SK-N-SH (cell line): ENCODE measurements at regions not wholly inside any gene's neighbourhood (a gene's known extent, or its start where the extent isn't known, plus 50 kb on each side); places are given as distances from the start of the nearest gene placed in this dataset.
A peak's percentile ranks its signal among the peaks of the same experiment; 100 is the strongest.

Experiments used
- CTCF ChIA-PET: fragments of 300-600, 350-600 bp; formaldehyde crosslinking; extraction: SDS; loops from one replicate; lab custom pipeline; 2021; lab: Yijun Ruan, JAX
- POLR2A ChIA-PET: fragments of 350-600 bp; sonication (Branson Sonifier 250); formaldehyde crosslinking; extraction: SDS; loops from one replicate; lab custom pipeline; 2020; ENCODE audit warnings: antibody characterized with exemption, inconsistent platforms; lab: Yijun Ruan, JAX
- DNase-seq: peaks from one replicate; pipeline ENCODE4 v3.0.0; 2012
- H2AFZ ChIP-seq: fragments of 200-600 bp; sonication (generic); 2 replicates; pipeline ENCODE4 v1.8.1; 2016; ENCODE audit warnings: antibody characterized with exemption, mild to moderate bottlenecking, low read depth
- H3F3A ChIP-seq: fragments of 200-600 bp; sonication (generic); replicated peaks from 2 replicates; pipeline ENCODE3; 2016; ENCODE audit warnings: antibody characterized with exemption, mild to moderate bottlenecking; ENCODE audit not compliant: insufficient read depth
- H3K27ac ChIP-seq, 2 experiments: fragments of 200-500 bp in 1 of 2; fragments of 200-600 bp in 1 of 2; sonication (Bioruptor generic) in 1 of 2; sonication (generic), shearing (Covaris generic) in 1 of 2; 2 replicates each; pipeline versions ENCODE4 v1.5.1 to v1.6.1; 2014 to 2016; ENCODE audit warnings: low read depth in 2 of 2, inconsistent platforms in 1 of 2, low read length in 1 of 2, mild to moderate bottlenecking in 1 of 2, mixed read lengths in 1 of 2
- H3K27me3 ChIP-seq: fragments of 200-600 bp; sonication (generic), shearing (Covaris generic); 2 replicates; pipeline ENCODE4 v1.6.1; 2016; ENCODE audit warnings: mixed run types; ENCODE audit not compliant: insufficient read depth
- H3K36me3 ChIP-seq, 2 experiments: fragments of 200-500 bp in 1 of 2; fragments of 200-600 bp in 1 of 2; sonication (Bioruptor generic) in 1 of 2; sonication (generic) in 1 of 2; replicated peaks in 1 of 2; 2 replicates each; pipeline versions ENCODE3 to v1.5.1; 2014 to 2016; ENCODE audit warnings: low read length in 1 of 2, mild to moderate bottlenecking in 1 of 2; ENCODE audit not compliant: insufficient read depth in 2 of 2, control insufficient read depth in 1 of 2
- H3K4me1 ChIP-seq, 2 experiments: fragments of 200-500 bp in 1 of 2; fragments of 200-600 bp in 1 of 2; sonication (Bioruptor generic) in 1 of 2; sonication (generic), shearing (Covaris generic) in 1 of 2; 2 replicates each; pipeline versions ENCODE4 v1.5.1 to v1.6.1; 2014 to 2016; ENCODE audit warnings: low read depth in 1 of 2, low read length in 1 of 2, mixed run types in 1 of 2; ENCODE audit not compliant: insufficient read depth in 2 of 2, control insufficient read depth in 1 of 2
- H3K4me2 ChIP-seq: fragments of 200-600 bp; sonication (generic), shearing (Covaris generic); 2 replicates; pipeline ENCODE4 v1.6.1; 2017; ENCODE audit warnings: mixed run types
- H3K4me3 ChIP-seq, 2 experiments: fragments of 200-500 bp in 1 of 2; fragments of 200-600 bp in 1 of 2; sonication (Bioruptor generic) in 1 of 2; sonication (generic), shearing (Covaris generic) in 1 of 2; 2 replicates each; pipeline versions ENCODE4 v1.5.1 to v1.8.1; 2014 to 2016; ENCODE audit warnings: low read depth in 2 of 2, inconsistent platforms in 1 of 2, low read length in 1 of 2, mild to moderate bottlenecking in 1 of 2, mixed read lengths in 1 of 2, moderate library complexity in 1 of 2
- H3K79me2 ChIP-seq: fragments of 200-600 bp; sonication (generic); 2 replicates; pipeline ENCODE4 v1.8.1; 2017; ENCODE audit warnings: mild to moderate bottlenecking; ENCODE audit not compliant: insufficient read depth
- H3K9ac ChIP-seq: fragments of 200-600 bp; sonication (generic); 2 replicates; pipeline ENCODE4 v1.6.1; 2017; ENCODE audit warnings: mixed run types
- H3K9me2 ChIP-seq: fragments of 200-600 bp; sonication (generic); 2 replicates; pipeline ENCODE4 v1.6.1; 2017; ENCODE audit warnings: mixed run types
- H3K9me3 ChIP-seq: fragments of 200-600 bp; sonication (generic); 2 replicates; pipeline ENCODE4 v1.6.1; 2017; ENCODE audit warnings: mixed run types, mild to moderate bottlenecking, moderate library complexity
- H4K20me1 ChIP-seq: fragments of 200-600 bp; sonication (generic); 2 replicates; pipeline ENCODE4 v1.6.1; 2017; ENCODE audit warnings: mild to moderate bottlenecking, mixed run types; ENCODE audit not compliant: insufficient read depth
- EP300 ChIP-seq, 2 experiments: IDR thresholded peaks; 2 replicates each; pipeline versions ENCODE4 v1.4.0 to v1.6.1; 2012; ENCODE audit warnings: borderline replicate concordance in 1 of 2, low read depth in 1 of 2, low read length in 1 of 2
- FOSL2 ChIP-seq: IDR thresholded peaks from 2 replicates; pipeline ENCODE4 v1.4.0; 2012; ENCODE audit warnings: low read depth, mild to moderate bottlenecking, moderate library complexity, borderline replicate concordance
- FOXJ3 ChIP-seq: sonication (generic); formaldehyde crosslinking; IDR thresholded peaks from 2 replicates; pipeline ENCODE4 v1.5.1; 2020; ENCODE audit warnings: mild to moderate bottlenecking, missing genetic modification reagents
- NFIC ChIP-seq: IDR thresholded peaks from 2 replicates; pipeline ENCODE4 v1.4.0; 2012; ENCODE audit warnings: borderline replicate concordance
- POLR2AphosphoS5 ChIP-seq: IDR thresholded peaks from 2 replicates; pipeline ENCODE4 v1.6.1; 2012; ENCODE audit warnings: low read depth, low read length
- RAD21 ChIP-seq: IDR thresholded peaks from 2 replicates; pipeline ENCODE4 v1.6.1; 2012; ENCODE audit warnings: mild to moderate bottlenecking, low read length
- RXRA ChIP-seq: IDR thresholded peaks from 2 replicates; pipeline ENCODE4 v1.4.0; 2012; ENCODE audit warnings: low read depth, mild to moderate bottlenecking, borderline replicate concordance
- SMC3 ChIP-seq: IDR thresholded peaks from 2 replicates; pipeline ENCODE4 v1.6.1; 2012; ENCODE audit warnings: low read depth, low read length, improper control_type of control experiment
- TAF1 ChIP-seq: IDR thresholded peaks from 2 replicates; pipeline ENCODE4 v1.6.1; 2012; ENCODE audit warnings: low read depth, mild to moderate bottlenecking, low read length, moderate library complexity, borderline replicate concordance
- TCF12 ChIP-seq: IDR thresholded peaks from 2 replicates; pipeline ENCODE4 v1.4.0; 2012
- YY1 ChIP-seq: IDR thresholded peaks from 2 replicates; pipeline ENCODE4 v1.4.0; 2012; ENCODE audit warnings: low read depth, mild to moderate bottlenecking
- WGBS: methylation state at CpG from one replicate; pipeline ENCODE4 v1.1.6; 2017; ENCODE audit warnings: low lambda C conversion rate; 5-methylcytosine and 5-hydroxymethylcytosine counted together
- TF ChIP-seq, protein P1 (sequence below): fragments of 150-350 bp; IDR thresholded peaks from 2 replicates; pipeline ENCODE4 v1.6.1; 2016; ENCODE audit warnings: mild to moderate bottlenecking, low read depth, low read length
- TF ChIP-seq, protein P2 (sequence below): fragments of 150-350 bp; IDR thresholded peaks from 2 replicates; pipeline ENCODE4 v1.6.1; 2017; ENCODE audit warnings: antibody characterized with exemption, low read length, low read depth, borderline replicate concordance
- TF ChIP-seq, protein P3 (sequence below): IDR thresholded peaks from 2 replicates; pipeline ENCODE4 v1.4.0; 2012; ENCODE audit warnings: low read depth
- TF ChIP-seq, protein P4 (sequence below): fragments of 200-600 bp; sonication (generic); IDR thresholded peaks from 2 replicates; pipeline ENCODE4 v1.6.1; 2017; ENCODE audit warnings: antibody characterized with exemption, mild to moderate bottlenecking, moderate library complexity
- TF ChIP-seq, protein P5 (sequence below): IDR thresholded peaks from 2 replicates; pipeline ENCODE4 v1.4.0; 2012; ENCODE audit warnings: low read depth, borderline replicate concordance
- TF ChIP-seq, protein P6 (sequence below): IDR thresholded peaks from 2 replicates; pipeline ENCODE4 v1.4.0; 2012; ENCODE audit warnings: low read depth, borderline replicate concordance

DNA sequence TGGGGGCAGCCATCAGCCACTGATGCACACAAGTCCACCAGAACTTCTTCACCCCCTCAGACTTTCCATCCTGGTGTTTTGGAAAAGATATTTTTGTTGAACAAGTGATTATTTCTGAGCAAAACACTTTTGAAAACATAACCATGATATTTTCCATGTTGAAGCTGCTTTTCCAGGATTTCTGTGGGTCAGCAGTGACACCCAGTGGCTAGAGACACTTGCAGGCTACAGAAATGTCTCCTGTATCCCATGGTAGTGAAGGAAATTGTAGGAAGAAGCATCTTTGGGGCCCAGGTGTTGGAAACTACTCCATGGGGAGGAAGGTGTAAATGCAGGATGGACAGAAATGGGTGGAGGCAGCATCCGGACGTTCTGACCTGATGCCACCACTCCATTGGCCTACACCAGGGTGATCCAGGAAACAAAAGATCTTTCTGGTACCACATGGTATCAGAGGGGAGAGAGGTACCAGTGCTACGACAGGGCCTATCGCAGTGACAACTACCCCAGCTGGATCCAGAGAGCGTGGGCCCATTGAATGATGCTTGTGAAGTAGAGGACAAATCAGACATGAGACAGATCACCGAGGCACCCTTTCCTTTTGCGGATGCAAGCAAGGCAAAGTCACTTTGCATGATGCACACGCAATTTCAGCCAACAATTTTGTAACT, 111.7 kb upstream of the COBL start:
- H3K4me2 ChIP-seq = no peak overlapping the region
- DNase-seq = no peak
- H4K20me1 ChIP-seq = no peaks in the 10 kb centered on the region

DNA sequence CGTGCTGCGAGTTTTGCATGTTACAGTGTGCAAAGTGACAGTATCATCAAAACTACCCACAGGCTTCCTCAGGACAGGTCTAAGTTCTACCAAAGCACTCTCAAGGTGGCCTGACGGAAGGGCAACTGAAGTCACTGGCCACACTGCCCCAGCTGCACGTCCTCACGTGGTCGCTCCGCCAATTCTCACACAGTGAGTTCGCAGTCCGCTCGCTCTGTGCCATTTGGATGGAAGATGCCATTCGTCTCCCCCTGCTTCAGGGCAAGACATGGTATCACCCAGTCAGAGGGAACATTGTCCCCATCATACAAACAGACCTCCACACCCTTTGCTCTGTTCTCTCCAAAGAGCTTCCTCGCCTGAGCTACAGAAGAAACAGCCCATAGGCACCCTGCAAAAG, 109.6 kb upstream of the COBL start:
- no peak overlapping the region for H3K9ac ChIP-seq
- H3F3A ChIP-seq = no peaks in the 10 kb centered on the region
- CTCF ChIA-PET = interaction anchor here (1.3 kb wide), 1 partner anchor 29 kb away, joined by 4 read pairs; no protein-coding TSS in a partner anchor
- no peak overlapping the region for H3K4me2 ChIP-seq
- H3K4me3 ChIP-seq = no peak overlapping the region
- no peak overlapping the region for H3K27ac ChIP-seq
- no peaks in the 10 kb centered on the region for H4K20me1 ChIP-seq
- H3K9me2 ChIP-seq = no peaks in the 10 kb centered on the region
- H3K4me1 ChIP-seq = no peaks in the 10 kb centered on the region
- no peaks in the 10 kb centered on the region for H3K79me2 ChIP-seq
- no peak overlapping the region for H2AFZ ChIP-seq
- WGBS = 58% methylated on average over 12 of the region's 12 CpGs
- DNase-seq = no peak
- peaks cover 3% of the 10 kb centered on the region; the same call in 1 of the 2 replicates for H3K9me3 ChIP-seq
- H3K27me3 ChIP-seq = no peaks in the 10 kb centered on the region
- H3K36me3 ChIP-seq = no peaks in the 10 kb centered on the region
- POLR2A ChIA-PET = no interaction called here
- TF ChIP-seq FOSL2 = no peak
- TF ChIP-seq, protein P1, sequence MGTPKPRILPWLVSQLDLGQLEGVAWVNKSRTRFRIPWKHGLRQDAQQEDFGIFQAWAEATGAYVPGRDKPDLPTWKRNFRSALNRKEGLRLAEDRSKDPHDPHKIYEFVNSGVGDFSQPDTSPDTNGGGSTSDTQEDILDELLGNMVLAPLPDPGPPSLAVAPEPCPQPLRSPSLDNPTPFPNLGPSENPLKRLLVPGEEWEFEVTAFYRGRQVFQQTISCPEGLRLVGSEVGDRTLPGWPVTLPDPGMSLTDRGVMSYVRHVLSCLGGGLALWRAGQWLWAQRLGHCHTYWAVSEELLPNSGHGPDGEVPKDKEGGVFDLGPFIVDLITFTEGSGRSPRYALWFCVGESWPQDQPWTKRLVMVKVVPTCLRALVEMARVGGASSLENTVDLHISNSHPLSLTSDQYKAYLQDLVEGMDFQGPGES = no peak
- TF ChIP-seq, protein P2, sequence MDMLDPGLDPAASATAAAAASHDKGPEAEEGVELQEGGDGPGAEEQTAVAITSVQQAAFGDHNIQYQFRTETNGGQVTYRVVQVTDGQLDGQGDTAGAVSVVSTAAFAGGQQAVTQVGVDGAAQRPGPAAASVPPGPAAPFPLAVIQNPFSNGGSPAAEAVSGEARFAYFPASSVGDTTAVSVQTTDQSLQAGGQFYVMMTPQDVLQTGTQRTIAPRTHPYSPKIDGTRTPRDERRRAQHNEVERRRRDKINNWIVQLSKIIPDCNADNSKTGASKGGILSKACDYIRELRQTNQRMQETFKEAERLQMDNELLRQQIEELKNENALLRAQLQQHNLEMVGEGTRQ = no peak
- no peak for TF ChIP-seq SMC3
- TF ChIP-seq TAF1 = no peak
- TF ChIP-seq RXRA = no peak
- TF ChIP-seq YY1 = no peak
- TF ChIP-seq POLR2AphosphoS5 = no peak
- TF ChIP-seq, protein P3, sequence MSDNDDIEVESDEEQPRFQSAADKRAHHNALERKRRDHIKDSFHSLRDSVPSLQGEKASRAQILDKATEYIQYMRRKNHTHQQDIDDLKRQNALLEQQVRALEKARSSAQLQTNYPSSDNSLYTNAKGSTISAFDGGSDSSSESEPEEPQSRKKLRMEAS = no peak
- TF ChIP-seq FOXJ3 (CRISPR knock-in tag) = no peak
- TF ChIP-seq NFIC = no peak

More for the DNA sequence above, 111.7 kb upstream of the COBL start:
- ChIA-PET CTCF (interaction anchor here (0.9 to 4.8 kb wide), 4 partner anchors 24 to 267 kb away, joined by 3 to 48 read pairs (median 26); no protein-coding TSS in a partner anchor), POLR2A (no interaction called here)
- H2AFZ ChIP-seq = no peak overlapping the region
- H3K79me2 ChIP-seq = no peaks in the 10 kb centered on the region
- peak overlapping the region in 1 of 2 experiments; percentile 42; a peak in 1 of 4 replicates for H3K4me3 ChIP-seq
- no peaks in the 10 kb centered on the region for H3K4me1 ChIP-seq
- H3K36me3 ChIP-seq = no peaks in the 10 kb centered on the region
- no peak overlapping the region for H3K27ac ChIP-seq
- H3K9me2 ChIP-seq = no peaks in the 10 kb centered on the region
- H3F3A ChIP-seq = no peaks in the 10 kb centered on the region
- no peak overlapping the region for H3K9ac ChIP-seq
- 38% methylated on average over 8 of the region's 8 CpGs for WGBS
- no peaks in the 10 kb centered on the region for H3K27me3 ChIP-seq
- TF ChIP-seq, protein P4, sequence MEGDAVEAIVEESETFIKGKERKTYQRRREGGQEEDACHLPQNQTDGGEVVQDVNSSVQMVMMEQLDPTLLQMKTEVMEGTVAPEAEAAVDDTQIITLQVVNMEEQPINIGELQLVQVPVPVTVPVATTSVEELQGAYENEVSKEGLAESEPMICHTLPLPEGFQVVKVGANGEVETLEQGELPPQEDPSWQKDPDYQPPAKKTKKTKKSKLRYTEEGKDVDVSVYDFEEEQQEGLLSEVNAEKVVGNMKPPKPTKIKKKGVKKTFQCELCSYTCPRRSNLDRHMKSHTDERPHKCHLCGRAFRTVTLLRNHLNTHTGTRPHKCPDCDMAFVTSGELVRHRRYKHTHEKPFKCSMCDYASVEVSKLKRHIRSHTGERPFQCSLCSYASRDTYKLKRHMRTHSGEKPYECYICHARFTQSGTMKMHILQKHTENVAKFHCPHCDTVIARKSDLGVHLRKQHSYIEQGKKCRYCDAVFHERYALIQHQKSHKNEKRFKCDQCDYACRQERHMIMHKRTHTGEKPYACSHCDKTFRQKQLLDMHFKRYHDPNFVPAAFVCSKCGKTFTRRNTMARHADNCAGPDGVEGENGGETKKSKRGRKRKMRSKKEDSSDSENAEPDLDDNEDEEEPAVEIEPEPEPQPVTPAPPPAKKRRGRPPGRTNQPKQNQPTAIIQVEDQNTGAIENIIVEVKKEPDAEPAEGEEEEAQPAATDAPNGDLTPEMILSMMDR = peak; percentile 16; the same call in 1 of the 2 replicates
- TF ChIP-seq RAD21 (peak; percentile 53), TAF1 (no peak), FOSL2 (no peak), TCF12 (no peak), YY1 (no peak), EP300 (IDR thresholded peaks at IDR 0.05; ENCODE audit: borderline replicate concordance in 1 of 2, low read depth in 1 of 2, low read length in 1 of 2) (no peak)
- TF ChIP-seq, protein P5, sequence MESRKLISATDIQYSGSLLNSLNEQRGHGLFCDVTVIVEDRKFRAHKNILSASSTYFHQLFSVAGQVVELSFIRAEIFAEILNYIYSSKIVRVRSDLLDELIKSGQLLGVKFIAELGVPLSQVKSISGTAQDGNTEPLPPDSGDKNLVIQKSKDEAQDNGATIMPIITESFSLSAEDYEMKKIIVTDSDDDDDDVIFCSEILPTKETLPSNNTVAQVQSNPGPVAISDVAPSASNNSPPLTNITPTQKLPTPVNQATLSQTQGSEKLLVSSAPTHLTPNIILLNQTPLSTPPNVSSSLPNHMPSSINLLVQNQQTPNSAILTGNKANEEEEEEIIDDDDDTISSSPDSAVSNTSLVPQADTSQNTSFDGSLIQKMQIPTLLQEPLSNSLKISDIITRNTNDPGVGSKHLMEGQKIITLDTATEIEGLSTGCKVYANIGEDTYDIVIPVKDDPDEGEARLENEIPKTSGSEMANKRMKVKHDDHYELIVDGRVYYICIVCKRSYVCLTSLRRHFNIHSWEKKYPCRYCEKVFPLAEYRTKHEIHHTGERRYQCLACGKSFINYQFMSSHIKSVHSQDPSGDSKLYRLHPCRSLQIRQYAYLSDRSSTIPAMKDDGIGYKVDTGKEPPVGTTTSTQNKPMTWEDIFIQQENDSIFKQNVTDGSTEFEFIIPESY = no peak
- TF ChIP-seq, protein P6, sequence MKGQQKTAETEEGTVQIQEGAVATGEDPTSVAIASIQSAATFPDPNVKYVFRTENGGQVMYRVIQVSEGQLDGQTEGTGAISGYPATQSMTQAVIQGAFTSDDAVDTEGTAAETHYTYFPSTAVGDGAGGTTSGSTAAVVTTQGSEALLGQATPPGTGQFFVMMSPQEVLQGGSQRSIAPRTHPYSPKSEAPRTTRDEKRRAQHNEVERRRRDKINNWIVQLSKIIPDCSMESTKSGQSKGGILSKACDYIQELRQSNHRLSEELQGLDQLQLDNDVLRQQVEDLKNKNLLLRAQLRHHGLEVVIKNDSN = no peak
- peaks cover 3% of the 10 kb centered on the region; the same call in 1 of the 2 replicates for H3K9me3 ChIP-seq
